ENCODE measurements at regions not wholly inside any gene's neighbourhood (a gene's known extent, or its start where the extent isn't known, plus 50 kb on each side); places are given as distances from the start of the nearest gene placed in this dataset.
"Not testable (repeated sequence)": the region's sequence is repeated elsewhere in the genome, so short reads cannot be mapped to it uniquely, and the experiment has no call there.

DNA sequence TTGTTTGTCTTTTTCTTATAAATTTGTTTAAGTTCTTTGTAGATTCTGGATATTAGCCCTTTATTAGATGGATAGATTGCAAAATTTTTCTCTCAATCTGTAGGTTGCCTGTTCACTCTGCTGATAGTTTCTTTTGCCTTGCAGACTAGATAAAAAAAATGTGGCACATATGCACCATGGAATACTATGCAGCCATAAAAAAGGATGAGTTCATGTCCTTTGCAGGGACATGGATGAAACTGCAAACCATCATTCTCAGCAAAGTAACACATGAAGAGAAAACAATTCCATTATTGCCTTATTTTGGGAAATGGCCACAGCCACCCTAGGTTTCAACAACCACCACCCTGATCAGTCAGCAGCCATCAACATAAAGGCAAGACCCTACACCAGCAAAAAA is 166.7 kb downstream of the CENPF start:
- H3K4me1 Mint-ChIP-seq; H3K27me3 Mint-ChIP-seq; H3K4me3 Mint-ChIP-seq; DNase-seq; H3K36me3 Mint-ChIP-seq; ATAC-seq (ENCODE audit: low read depth in 2 of 2); H3K27ac Mint-ChIP-seq: not testable (repeated sequence)
- peaks cover 0 to 15% (median 8%) of the 10 kb centered on the region in 7 donors for H3K9me3 Mint-ChIP-seq

DNA sequence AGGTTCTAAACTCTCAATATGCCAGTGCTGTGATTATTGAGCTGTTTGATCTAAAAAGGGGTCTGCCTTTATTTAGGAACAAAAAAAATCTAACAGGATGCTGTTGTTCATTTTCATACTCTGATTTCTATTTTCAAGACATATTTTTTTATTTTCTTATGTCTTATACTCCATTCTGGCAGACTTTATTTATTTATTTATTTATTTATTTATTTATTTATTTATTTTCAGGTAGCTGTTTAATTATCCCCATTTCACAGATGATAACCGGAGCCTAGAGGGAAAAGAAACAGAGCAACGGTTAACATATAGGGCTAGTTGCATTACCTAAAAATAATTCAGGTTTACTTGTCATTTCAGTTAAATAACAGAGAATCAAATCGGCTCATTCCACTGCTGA is 174.4 kb downstream of the CENPF start:
- peaks cover 0 to 14% (median 3%) of the 10 kb centered on the region in 7 donors for H3K9me3 Mint-ChIP-seq
- no peak overlapping the region for H3K27ac Mint-ChIP-seq
- DNase-seq (no peak), ATAC-seq (ENCODE audit: low read depth in 2 of 2) (no peak)
- H3K36me3 Mint-ChIP-seq: no peaks in the 10 kb centered on the region
- H3K27me3 Mint-ChIP-seq: no peaks in the 10 kb centered on the region
- H3K4me3 Mint-ChIP-seq: no peak overlapping the region
- H3K4me1 Mint-ChIP-seq: no peaks in the 10 kb centered on the region

DNA sequence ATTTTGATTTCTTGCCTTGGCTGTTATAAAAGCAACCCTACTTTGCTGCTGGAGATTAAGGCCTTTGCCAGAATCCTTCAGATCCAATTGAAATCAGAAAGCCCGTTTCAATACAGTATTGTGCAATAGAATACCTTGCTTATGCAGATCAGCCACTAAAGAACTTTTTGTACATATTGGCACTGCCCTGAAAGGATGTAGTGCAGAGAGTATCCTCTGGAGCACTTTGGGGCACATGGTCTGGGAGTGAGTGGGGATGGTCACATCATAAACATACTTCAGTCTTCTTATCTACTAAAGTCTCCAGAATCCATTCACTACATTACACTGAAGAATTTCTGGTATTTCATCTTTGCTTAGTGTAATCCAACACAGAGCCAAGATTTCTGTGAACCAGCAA is 189.0 kb downstream of the CENPF start:
- Mint-ChIP-seq H3K4me3 (no peak overlapping the region), H3K4me1 (no peaks in the 10 kb centered on the region)
- ATAC-seq (ENCODE audit: low read depth in 2 of 2): no peak

DNA sequence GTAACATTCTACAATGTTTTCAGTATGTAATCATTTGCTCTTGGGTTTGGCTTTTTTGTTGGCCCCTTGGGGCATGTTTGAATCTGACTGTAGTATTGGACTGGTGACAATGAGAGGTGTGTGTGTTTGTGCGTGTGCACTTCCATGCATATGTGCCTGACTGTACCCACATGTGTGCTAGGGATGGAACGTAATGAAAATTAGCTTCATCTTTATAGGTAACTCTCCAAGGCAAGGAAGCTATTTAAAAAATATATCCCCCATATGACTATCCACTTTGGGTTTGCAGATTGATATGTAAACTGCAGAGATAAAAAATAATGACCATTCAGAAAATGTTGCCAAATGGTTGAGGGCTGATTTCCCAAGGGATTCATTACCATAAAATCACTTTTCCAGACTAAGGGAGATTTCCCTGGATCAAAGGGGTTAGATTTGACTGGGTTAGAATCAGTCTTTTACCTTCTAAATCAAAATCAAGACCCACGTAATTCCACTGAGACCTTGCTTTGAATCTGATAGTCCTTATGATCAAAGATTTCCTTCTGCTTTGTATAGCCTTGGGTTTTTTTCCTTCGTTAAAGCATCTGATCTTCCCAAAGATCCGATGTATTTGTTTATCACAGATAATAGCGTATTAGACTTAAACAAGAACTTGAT is 189.7 kb downstream of the CENPF start:
- DNase-seq (no peak), ATAC-seq (ENCODE audit: low read depth in 2 of 2) (no peak)
- Mint-ChIP-seq H3K9me3 (peaks cover 0 to 9% (median 4%) of the 10 kb centered on the region in 7 donors), H3K4me3 (no peak overlapping the region), H3K4me1 (no peaks in the 10 kb centered on the region), H3K36me3 (no peaks in the 10 kb centered on the region), H3K27me3 (no peaks in the 10 kb centered on the region), H3K27ac (no peak overlapping the region)

More for the DNA sequence above, 189.0 kb downstream of the CENPF start:
- Mint-ChIP-seq H3K27ac (no peak overlapping the region), H3K36me3 (no peaks in the 10 kb centered on the region), H3K9me3 (peaks cover 0 to 9% (median 4%) of the 10 kb centered on the region in 7 donors), H3K27me3 (no peaks in the 10 kb centered on the region)
- DNase-seq: no peak

DNA sequence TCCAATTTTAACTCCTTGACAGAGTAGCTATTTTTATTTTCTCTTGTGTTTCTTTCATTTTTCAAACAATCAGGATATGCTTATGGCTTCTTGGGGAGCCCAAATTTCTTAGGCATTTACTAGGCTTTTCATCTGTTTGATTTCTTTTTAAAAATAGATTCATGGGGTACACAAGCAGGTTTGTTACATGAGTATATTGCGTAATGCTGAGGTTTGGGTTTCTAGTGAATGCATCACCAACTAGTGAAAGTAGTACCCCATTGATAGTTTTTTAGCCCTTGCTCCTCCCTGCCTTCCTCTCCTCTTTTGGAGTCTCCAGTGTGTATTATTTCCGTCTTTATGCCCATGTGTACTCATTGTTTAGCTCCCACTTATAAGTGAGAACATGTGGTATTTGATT is 190.7 kb downstream of the CENPF start:
- DNase-seq (no peak), ATAC-seq (ENCODE audit: low read depth in 2 of 2) (no peak)
- Mint-ChIP-seq H3K4me3 (no peak overlapping the region), H3K27me3 (no peaks in the 10 kb centered on the region), H3K36me3 (no peaks in the 10 kb centered on the region), H3K9me3 (peaks cover 0 to 5% (median 4%) of the 10 kb centered on the region in 7 donors), H3K27ac (no peak overlapping the region), H3K4me1 (no peaks in the 10 kb centered on the region)

DNA sequence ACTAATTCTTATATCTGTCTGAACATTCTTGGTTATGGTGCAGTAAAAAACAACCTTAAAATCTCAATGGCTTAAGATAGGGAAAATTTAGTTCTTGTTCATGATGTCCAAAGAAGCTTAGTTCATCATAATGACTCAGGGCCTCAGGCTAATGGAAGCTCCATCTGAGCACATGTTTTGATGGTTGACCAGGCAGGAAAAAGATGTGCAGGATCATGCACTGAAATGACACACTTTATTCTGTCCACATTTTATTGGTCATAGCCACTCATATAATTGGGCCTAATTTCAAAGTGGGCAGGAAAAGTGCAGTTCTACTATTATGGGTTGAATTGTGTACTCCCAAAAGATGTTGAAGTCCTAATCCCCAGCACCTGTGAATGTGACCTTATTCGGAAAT is 198.2 kb downstream of the CENPF start:
- no peak for ATAC-seq (ENCODE audit: low read depth in 2 of 2)
- Mint-ChIP-seq H3K4me3 (no peak overlapping the region), H3K27ac (no peak overlapping the region), H3K36me3 (no peaks in the 10 kb centered on the region), H3K27me3 (no peaks in the 10 kb centered on the region), H3K9me3 (peaks cover 0 to 8% (median 3%) of the 10 kb centered on the region in 7 donors), H3K4me1 (no peaks in the 10 kb centered on the region)
- DNase-seq: no peak

DNA sequence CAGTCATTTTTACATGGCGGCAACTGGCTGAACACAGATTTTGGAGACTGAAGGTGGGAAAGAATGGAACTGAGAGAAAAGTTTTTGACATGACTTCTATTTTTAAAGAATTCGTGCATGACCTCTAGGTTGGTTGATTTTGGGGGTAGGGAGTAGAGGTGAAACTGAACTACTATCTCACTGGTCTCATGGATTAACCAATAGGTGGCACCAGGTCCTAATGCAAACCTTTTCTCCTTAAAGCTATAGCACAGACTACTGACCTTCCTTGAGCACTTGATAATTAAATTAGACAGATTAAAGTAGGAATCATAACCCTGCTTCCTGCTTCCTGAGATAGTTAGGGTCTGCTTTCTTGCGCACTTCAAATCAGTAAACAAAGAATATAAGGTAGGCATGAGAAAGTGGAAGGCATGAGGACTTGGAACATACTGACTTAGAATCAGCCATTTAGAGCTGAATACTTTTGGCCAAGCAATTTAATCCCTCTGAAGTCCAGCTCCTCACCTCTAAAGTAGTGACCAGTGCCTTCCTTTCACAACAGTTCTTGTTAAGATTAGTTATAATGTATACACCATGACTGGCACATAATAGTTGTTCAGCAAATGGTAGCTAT is 206.0 kb downstream of the CENPF start:
- Mint-ChIP-seq H3K4me3 (no peak overlapping the region), H3K36me3 (peaks cover 0 to 4% of the 10 kb centered on the region in 2 donors), H3K4me1 (no peaks in the 10 kb centered on the region), H3K27ac (no peak overlapping the region), H3K9me3 (peaks cover 0 to 31% (median 7%) of the 10 kb centered on the region in 7 donors), H3K27me3 (no peaks in the 10 kb centered on the region)
- ATAC-seq (ENCODE audit: low read depth in 2 of 2): no peak
- DNase-seq: no peak

DNA sequence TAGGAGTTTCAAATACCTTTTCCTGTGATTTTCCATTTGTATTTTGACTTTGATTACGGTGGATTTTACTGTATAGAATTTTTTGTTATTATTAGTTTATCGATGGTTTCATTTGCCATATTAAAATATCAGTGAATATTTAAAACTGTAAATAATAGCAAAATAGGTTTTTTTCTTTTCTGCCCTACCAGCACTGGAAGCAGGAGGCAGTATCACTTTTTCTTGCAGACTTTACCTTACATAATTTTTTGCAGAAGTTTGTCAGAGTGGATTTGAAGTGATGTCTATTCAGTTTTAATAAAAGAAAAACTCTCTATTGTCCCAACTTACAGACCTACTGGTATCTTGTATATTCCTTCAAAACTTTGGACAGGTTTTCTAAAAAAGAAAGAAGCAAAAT is 213.6 kb downstream of the CENPF start:
- DNase-seq (no peak), ATAC-seq (ENCODE audit: low read depth in 2 of 2) (no peak)
- H3K27me3 Mint-ChIP-seq: no peaks in the 10 kb centered on the region
- H3K36me3 Mint-ChIP-seq: no peaks in the 10 kb centered on the region
- H3K27ac Mint-ChIP-seq: no peak overlapping the region
- H3K4me3 Mint-ChIP-seq: no peak overlapping the region
- H3K4me1 Mint-ChIP-seq: no peaks in the 10 kb centered on the region
- peaks cover 0 to 5% (median 3%) of the 10 kb centered on the region in 7 donors for H3K9me3 Mint-ChIP-seq

DNA sequence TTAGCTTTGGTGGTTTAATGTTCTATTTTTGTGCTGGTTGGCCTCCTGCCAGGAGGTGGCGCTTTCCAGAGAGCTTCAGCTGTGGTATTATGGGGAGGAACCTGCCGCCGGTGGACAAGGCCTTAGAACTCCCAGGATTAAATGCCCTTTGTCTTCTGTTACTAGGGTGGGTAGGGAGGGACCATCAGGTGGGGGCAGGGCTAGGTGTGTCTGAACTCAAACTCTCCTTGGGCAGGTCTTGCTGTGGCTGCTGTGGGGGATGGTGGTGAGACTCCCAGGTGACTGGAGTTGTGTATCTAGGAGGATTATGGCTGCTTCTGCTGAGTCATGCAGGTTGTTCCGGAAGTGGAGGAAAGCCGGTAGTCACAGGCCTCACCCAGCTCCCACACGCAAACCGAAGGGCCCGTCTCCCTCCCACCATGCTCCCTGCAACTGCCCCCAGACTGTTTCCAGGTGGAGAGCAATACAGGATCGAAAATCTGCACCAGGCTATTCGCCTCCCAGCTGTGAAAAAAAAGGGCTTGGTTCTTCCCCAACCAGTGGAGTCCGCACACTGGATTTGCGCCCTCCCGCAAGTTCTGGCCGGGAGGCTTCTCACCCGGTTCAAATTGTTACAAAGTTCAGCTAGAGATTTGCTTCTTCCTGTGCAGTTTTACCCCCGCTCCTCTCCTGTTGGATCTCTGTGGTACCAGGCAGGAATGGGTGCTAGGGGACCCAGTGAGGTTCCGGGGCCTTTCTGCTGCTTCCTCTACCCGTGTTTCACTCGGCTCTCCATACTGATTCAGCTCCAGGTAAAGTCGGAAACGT is 220.5 kb downstream of the CENPF start:
- H3K27ac Mint-ChIP-seq: no peak overlapping the region
- H3K4me1 Mint-ChIP-seq: no peaks in the 10 kb centered on the region
- H3K36me3 Mint-ChIP-seq: no peaks in the 10 kb centered on the region
- no peak overlapping the region for H3K4me3 Mint-ChIP-seq
- H3K9me3 Mint-ChIP-seq: peaks cover 3 to 18% (median 8%) of the 10 kb centered on the region in 7 donors
- H3K27me3 Mint-ChIP-seq: no peaks in the 10 kb centered on the region
- DNase-seq (no peak), ATAC-seq (ENCODE audit: low read depth in 2 of 2) (no peak)

DNA sequence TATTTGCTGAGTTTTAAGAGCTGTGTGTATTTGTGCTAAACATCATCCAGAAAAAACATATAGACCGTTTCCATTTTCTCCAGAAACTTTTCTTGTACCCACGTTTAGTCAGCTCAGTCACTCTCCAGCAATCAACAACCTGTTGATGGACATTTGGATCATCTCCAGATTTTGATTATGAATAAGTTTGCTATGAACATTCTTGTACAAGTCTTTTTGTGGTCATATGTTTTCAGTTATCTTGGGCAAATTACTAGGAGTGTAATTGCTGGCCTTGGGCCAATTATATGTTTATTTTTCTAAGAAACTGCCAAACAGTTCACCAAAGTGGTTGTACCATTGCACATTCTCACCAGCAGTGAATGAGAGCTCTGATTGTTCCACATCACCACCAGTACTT is 221.8 kb downstream of the CENPF start:
- DNase-seq (no peak), ATAC-seq (ENCODE audit: low read depth in 2 of 2) (no peak)
- H3K9me3 Mint-ChIP-seq: peaks cover 3 to 22% (median 7%) of the 10 kb centered on the region in 7 donors
- no peaks in the 10 kb centered on the region for H3K36me3 Mint-ChIP-seq
- H3K4me3 Mint-ChIP-seq: no peak overlapping the region
- H3K27ac Mint-ChIP-seq: no peak overlapping the region
- H3K4me1 Mint-ChIP-seq: no peaks in the 10 kb centered on the region
- no peaks in the 10 kb centered on the region for H3K27me3 Mint-ChIP-seq

DNA sequence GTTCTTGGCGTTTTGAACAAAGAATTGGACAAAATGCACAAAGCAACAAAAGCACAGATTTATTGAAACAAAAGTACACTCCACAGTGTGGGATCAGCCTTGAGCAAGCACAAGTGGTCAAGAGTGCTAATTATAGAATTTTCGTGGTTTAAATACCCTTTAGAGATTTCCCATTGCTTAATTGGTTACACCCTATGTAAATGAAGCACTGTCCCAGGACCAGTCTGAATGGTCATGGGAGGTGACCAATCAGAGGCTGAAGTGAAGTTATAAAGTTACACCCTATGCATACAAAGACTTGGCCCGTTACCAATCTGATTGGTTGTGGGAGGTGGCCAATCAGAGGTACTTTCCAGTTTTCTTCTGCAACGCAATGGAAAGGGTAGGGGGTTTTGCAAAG is 223.6 kb downstream of the CENPF start:
- Mint-ChIP-seq H3K27me3 (no peaks in the 10 kb centered on the region), H3K4me1 (no peaks in the 10 kb centered on the region), H3K27ac (no peak overlapping the region), H3K9me3 (peaks cover 3 to 24% (median 7%) of the 10 kb centered on the region in 7 donors), H3K36me3 (no peaks in the 10 kb centered on the region), H3K4me3 (no peak overlapping the region)
- ATAC-seq (ENCODE audit: low read depth in 2 of 2) (no peak), DNase-seq (no peak)

DNA sequence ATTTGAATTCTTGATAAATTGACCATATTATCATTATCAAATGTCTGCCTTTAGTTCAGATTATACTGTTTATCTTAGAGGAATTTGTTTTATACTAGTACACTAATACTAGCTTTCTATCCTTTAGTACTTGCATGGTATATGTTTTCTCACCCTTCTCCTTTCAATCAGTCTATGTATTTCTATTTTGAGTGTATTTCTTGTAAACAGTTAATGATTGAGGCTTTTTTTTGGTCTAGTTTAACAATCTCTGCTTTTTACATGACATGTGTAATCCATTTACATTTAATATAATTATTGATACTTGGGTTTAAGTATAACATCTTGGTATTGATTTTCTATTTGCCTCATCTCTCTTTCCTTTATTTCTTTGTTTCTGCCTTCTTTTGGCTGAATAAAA is 224.9 kb downstream of the CENPF start:
- H3K27me3 Mint-ChIP-seq: no peaks in the 10 kb centered on the region
- H3K4me3 Mint-ChIP-seq: no peak overlapping the region
- no peak overlapping the region for H3K27ac Mint-ChIP-seq
- ATAC-seq (ENCODE audit: low read depth in 2 of 2) (no peak), DNase-seq (no peak)
- no peaks in the 10 kb centered on the region for H3K4me1 Mint-ChIP-seq
- peaks cover 3 to 29% (median 7%) of the 10 kb centered on the region in 7 donors for H3K9me3 Mint-ChIP-seq
- H3K36me3 Mint-ChIP-seq: no peaks in the 10 kb centered on the region

DNA sequence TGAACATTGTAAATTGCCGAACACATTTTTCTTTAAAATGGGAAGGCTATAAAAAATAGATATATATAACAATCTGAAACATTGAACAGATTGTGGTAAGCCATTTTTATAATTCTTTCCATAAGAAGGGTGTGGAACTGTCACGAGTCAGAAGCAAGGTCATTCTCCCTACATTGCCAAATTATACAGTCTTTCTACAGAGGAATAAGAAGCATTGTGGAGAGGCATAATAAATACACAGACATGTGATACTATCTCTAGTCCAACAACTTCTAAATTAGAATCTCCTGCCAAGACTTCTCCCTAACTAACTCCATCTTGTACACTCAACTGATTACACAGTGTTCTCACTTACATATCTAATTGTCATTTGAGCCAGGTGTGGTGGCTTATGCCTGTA is 227.9 kb downstream of the CENPF start:
- H3K27me3 Mint-ChIP-seq: no peaks in the 10 kb centered on the region
- H3K36me3 Mint-ChIP-seq: no peaks in the 10 kb centered on the region
- H3K27ac Mint-ChIP-seq: no peak overlapping the region
- no peak overlapping the region for H3K4me3 Mint-ChIP-seq
- no peaks in the 10 kb centered on the region for H3K4me1 Mint-ChIP-seq
- DNase-seq (no peak), ATAC-seq (ENCODE audit: low read depth in 2 of 2) (no peak)
- H3K9me3 Mint-ChIP-seq: peaks cover 3 to 29% (median 9%) of the 10 kb centered on the region in 7 donors

DNA sequence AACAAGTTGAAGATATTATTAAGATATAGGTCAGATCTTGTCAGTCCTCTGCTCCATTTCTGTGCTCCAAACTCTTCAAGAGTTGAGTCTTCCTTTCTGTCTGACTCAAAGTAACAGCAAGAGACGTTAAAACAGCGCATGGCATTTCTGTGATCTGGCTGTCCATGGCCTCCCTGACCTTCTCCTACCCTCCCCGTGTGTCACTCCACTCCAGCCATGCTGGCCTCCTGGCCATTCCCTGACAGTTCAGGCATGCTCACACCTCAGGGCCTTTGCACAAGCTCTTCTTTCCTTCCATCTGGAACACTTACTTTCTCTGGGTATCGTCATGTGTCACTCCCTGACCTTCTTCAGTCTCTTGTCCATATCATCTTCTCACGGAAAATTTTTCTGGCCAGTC is 229.0 kb downstream of the CENPF start:
- Mint-ChIP-seq H3K4me1 (no peaks in the 10 kb centered on the region), H3K27me3 (no peaks in the 10 kb centered on the region), H3K4me3 (no peak overlapping the region), H3K36me3 (no peaks in the 10 kb centered on the region), H3K27ac (no peak overlapping the region), H3K9me3 (peaks cover 3 to 26% (median 7%) of the 10 kb centered on the region in 7 donors)
- no peak for DNase-seq
- ATAC-seq (ENCODE audit: low read depth in 2 of 2): no peak

Measured in naive B cell (primary cell).